ENCODE measurements at regions not wholly inside any gene's neighbourhood (a gene's known extent, or its start where the extent isn't known, plus 50 kb on each side); places are given as distances from the start of the nearest gene placed in this dataset.
A peak's percentile ranks its signal among the peaks of the same experiment; 100 is the strongest.
"Not testable (repeated sequence)": the region's sequence is repeated elsewhere in the genome, so short reads cannot be mapped to it uniquely, and the experiment has no call there.

GRCh38 chr12:31217356-31218130 lies 108.4 kb downstream of the SINHCAF start:
- DNase-seq = no peak

GRCh38 chr12:31218203-31219025 lies 107.5 kb downstream of the SINHCAF start:
- DNase-seq = no peak

- DNase-seq = no peak
These were observed 106.4 kb downstream of the SINHCAF start for GRCh38 chr12:31219521-31219920.

- DNase-seq = no peak
These were observed 105.9 kb downstream of the SINHCAF start for GRCh38 chr12:31220061-31220460.

- peak; percentile 11 for DNase-seq
These were observed 105.1 kb downstream of the SINHCAF start for GRCh38 chr12:31220633-31221550.

GRCh38 chr12:31221551-31221945 lies 104.4 kb downstream of the SINHCAF start:
- DNase-seq = no peak

GRCh38 chr12:31222620-31223222 lies 103.2 kb downstream of the SINHCAF start:
- DNase-seq = no peak

- not testable (repeated sequence) for DNase-seq
These were observed 102.3 kb downstream of the SINHCAF start for GRCh38 chr12:31223640-31224039.

- no peak for DNase-seq
These were observed 101.0 kb downstream of the SINHCAF start for GRCh38 chr12:31224768-31225448.

GRCh38 chr12:31225656-31226535 lies 100.1 kb downstream of the SINHCAF start:
- no peak for DNase-seq

GRCh38 chr12:31226639-31227038 lies 99.3 kb downstream of the SINHCAF start:
- peak; percentile 39 for DNase-seq

- DNase-seq = no peak
These were observed 98.5 kb downstream of the SINHCAF start for GRCh38 chr12:31227401-31227981.

- DNase-seq = no peak
These were observed 96.8 kb downstream of the SINHCAF start for GRCh38 chr12:31228811-31229792.

- DNase-seq = no peak
These were observed 95.9 kb downstream of the SINHCAF start for GRCh38 chr12:31230004-31230403.
